ENCODE measurements at regions not wholly inside any gene's neighbourhood (a gene's known extent, or its start where the extent isn't known, plus 50 kb on each side); places are given as distances from the start of the nearest gene placed in this dataset.

GRCh38 chr2:31739161-31739560, 158.4 kb upstream of the SRD5A2 start:
- H3K9me3 Mint-ChIP-seq, result peaks cover 15% of the 10 kb centered on the region; the same call in 2 of the 3 replicates
- no peaks in the 10 kb centered on the region for H3F3A ChIP-seq (replicated peaks; ENCODE audit: low read depth)
- DNase-seq (ENCODE audit: low spot score) (no peak), ATAC-seq (no peak)
- no peak overlapping the region for H3K4me3 ChIP-seq
- TF ChIP-seq ETS1 (IDR thresholded peaks at IDR 0.05) (no peak), ZNF331 (CRISPR knock-in tag; IDR thresholded peaks at IDR 0.05; ENCODE audit: low read depth) (no peak), EZH2 (IDR thresholded peaks at IDR 0.05; ENCODE audit: low read depth, unreplicated experiment) (no peak), POLR2AphosphoS5 (IDR thresholded peaks at IDR 0.05; ENCODE audit: low read depth) (no peak), CREB1 (CRISPR knock-in tag; IDR thresholded peaks at IDR 0.05; ENCODE audit: low read depth) (no peak), EZH2phosphoT487 (IDR thresholded peaks at IDR 0.05; ENCODE audit: unreplicated experiment) (no peak), ZNF114 (CRISPR knock-in tag; IDR thresholded peaks at IDR 0.05) (no peak), STAT1 (IDR thresholded peaks at IDR 0.05; ENCODE audit: unreplicated experiment) (no peak), NANOG (IDR thresholded peaks at IDR 0.05; ENCODE audit: borderline replicate concordance) (no peak), REST (IDR thresholded peaks at IDR 0.05; ENCODE audit: unreplicated experiment) (no peak), JUNB (IDR thresholded peaks at IDR 0.05; ENCODE audit: unreplicated experiment) (no peak)
- TF ChIP-seq, protein P1, sequence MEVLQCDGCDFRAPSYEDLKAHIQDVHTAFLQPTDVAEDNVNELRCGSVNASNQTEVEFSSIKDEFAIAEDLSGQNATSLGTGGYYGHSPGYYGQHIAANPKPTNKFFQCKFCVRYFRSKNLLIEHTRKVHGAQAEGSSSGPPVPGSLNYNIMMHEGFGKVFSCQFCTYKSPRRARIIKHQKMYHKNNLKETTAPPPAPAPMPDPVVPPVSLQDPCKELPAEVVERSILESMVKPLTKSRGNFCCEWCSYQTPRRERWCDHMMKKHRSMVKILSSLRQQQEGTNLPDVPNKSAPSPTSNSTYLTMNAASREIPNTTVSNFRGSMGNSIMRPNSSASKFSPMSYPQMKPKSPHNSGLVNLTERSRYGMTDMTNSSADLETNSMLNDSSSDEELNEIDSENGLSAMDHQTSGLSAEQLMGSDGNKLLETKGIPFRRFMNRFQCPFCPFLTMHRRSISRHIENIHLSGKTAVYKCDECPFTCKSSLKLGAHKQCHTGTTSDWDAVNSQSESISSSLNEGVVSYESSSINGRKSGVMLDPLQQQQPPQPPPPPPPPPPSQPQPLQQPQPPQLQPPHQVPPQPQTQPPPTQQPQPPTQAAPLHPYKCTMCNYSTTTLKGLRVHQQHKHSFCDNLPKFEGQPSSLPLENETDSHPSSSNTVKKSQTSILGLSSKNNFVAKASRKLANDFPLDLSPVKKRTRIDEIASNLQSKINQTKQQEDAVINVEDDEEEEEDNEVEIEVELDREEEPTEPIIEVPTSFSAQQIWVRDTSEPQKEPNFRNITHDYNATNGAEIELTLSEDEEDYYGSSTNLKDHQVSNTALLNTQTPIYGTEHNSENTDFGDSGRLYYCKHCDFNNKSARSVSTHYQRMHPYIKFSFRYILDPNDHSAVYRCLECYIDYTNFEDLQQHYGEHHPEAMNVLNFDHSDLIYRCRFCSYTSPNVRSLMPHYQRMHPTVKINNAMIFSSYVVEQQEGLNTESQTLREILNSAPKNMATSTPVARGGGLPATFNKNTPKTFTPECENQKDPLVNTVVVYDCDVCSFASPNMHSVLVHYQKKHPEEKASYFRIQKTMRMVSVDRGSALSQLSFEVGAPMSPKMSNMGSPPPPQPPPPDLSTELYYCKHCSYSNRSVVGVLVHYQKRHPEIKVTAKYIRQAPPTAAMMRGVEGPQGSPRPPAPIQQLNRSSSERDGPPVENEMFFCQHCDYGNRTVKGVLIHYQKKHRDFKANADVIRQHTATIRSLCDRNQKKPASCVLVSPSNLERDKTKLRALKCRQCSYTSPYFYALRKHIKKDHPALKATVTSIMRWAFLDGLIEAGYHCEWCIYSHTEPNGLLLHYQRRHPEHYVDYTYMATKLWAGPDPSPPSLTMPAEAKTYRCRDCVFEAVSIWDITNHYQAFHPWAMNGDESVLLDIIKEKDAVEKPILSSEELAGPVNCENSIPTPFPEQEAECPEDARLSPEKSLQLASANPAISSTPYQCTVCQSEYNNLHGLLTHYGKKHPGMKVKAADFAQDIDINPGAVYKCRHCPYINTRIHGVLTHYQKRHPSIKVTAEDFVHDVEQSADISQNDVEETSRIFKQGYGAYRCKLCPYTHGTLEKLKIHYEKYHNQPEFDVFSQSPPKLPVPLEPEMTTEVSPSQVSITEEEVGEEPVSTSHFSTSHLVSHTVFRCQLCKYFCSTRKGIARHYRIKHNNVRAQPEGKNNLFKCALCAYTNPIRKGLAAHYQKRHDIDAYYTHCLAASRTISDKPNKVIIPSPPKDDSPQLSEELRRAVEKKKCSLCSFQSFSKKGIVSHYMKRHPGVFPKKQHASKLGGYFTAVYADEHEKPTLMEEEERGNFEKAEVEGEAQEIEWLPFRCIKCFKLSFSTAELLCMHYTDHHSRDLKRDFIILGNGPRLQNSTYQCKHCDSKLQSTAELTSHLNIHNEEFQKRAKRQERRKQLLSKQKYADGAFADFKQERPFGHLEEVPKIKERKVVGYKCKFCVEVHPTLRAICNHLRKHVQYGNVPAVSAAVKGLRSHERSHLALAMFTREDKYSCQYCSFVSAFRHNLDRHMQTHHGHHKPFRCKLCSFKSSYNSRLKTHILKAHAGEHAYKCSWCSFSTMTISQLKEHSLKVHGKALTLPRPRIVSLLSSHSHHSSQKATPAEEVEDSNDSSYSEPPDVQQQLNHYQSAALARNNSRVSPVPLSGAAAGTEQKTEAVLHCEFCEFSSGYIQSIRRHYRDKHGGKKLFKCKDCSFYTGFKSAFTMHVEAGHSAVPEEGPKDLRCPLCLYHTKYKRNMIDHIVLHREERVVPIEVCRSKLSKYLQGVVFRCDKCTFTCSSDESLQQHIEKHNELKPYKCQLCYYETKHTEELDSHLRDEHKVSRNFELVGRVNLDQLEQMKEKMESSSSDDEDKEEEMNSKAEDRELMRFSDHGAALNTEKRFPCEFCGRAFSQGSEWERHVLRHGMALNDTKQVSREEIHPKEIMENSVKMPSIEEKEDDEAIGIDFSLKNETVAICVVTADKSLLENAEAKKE (CRISPR knock-in tag; IDR thresholded peaks at IDR 0.05), result no peak
- TF ChIP-seq, protein P2, sequence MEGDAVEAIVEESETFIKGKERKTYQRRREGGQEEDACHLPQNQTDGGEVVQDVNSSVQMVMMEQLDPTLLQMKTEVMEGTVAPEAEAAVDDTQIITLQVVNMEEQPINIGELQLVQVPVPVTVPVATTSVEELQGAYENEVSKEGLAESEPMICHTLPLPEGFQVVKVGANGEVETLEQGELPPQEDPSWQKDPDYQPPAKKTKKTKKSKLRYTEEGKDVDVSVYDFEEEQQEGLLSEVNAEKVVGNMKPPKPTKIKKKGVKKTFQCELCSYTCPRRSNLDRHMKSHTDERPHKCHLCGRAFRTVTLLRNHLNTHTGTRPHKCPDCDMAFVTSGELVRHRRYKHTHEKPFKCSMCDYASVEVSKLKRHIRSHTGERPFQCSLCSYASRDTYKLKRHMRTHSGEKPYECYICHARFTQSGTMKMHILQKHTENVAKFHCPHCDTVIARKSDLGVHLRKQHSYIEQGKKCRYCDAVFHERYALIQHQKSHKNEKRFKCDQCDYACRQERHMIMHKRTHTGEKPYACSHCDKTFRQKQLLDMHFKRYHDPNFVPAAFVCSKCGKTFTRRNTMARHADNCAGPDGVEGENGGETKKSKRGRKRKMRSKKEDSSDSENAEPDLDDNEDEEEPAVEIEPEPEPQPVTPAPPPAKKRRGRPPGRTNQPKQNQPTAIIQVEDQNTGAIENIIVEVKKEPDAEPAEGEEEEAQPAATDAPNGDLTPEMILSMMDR (conservative IDR thresholded peaks at IDR 0.05; ENCODE audit: low read depth in 2 of 2), result no peak
- no peaks in the 10 kb centered on the region for H3K27me3 ChIP-seq (ENCODE audit: insufficient read depth)
- H4K20me1 ChIP-seq (replicated peaks; ENCODE audit: insufficient read depth), result no peaks in the 10 kb centered on the region
- peaks cover 1% of the 10 kb centered on the region for H3K27me3 Mint-ChIP-seq (ENCODE audit: insufficient read depth, low read depth, poor library complexity)
- no peak overlapping the region for H2AFZ ChIP-seq
- H3K4me1 ChIP-seq (ENCODE audit: insufficient read depth), result no peaks in the 10 kb centered on the region
- H3K36me3 ChIP-seq (ENCODE audit: insufficient read depth), result no peaks in the 10 kb centered on the region
- no peak overlapping the region for H3K27ac Mint-ChIP-seq
- no peak overlapping the region for H3K4me3 Mint-ChIP-seq
- no peaks in the 10 kb centered on the region for H3K36me3 Mint-ChIP-seq (ENCODE audit: low read depth)
- peaks cover 2% of the 10 kb centered on the region; the same call in 1 of the 2 replicates for H3K9me2 ChIP-seq (ENCODE audit: insufficient read depth)
- H3K4me1 Mint-ChIP-seq, result no peaks in the 10 kb centered on the region
- H3K27ac ChIP-seq (ENCODE audit: low read depth), result no peak overlapping the region
- no peaks in the 10 kb centered on the region for H3K79me2 ChIP-seq (replicated peaks; ENCODE audit: insufficient read depth)
- H3K4me2 ChIP-seq, result no peak overlapping the region
